Activated naive CD8-positive, alpha-beta T cell treated with anti-CD3 and anti-CD28 coated beads, Interleukin-2, amount 10 ng/mL, durations not matched to agents 7 days and 5 days (primary cell): ENCODE measurements at regions not wholly inside any gene's neighbourhood (a gene's known extent, or its start where the extent isn't known, plus 50 kb on each side); places are given as distances from the start of the nearest gene placed in this dataset.

Source experiments
- ATAC-seq: fragments of 150-1000 bp; cut with Tn5 transposase; one replicate; pipeline ENCODE4 v1.10.0; 2021; ENCODE audit warnings: low read depth, moderate library complexity
- POLR2A ChIA-PET: fragments of 350-600 bp; sonication (Branson Sonifier 250); formaldehyde crosslinking; loops from one replicate; lab custom pipeline; 2021; ENCODE audit warnings: antibody characterized with exemption; lab: Charles Lee
- DNase-seq: peaks from one replicate; pipeline ENCODE4 v3.0.0; 2021
- H3K27ac Mint-ChIP-seq: one replicate; pipeline ENCODE4 v1.8.0; 2022; ENCODE audit warnings: mild to moderate bottlenecking, mixed read lengths
- H3K27me3 Mint-ChIP-seq: one replicate; pipeline ENCODE4 v1.8.0; 2022; ENCODE audit warnings: mild to moderate bottlenecking, moderate library complexity, mixed read lengths
- H3K36me3 Mint-ChIP-seq: one replicate; pipeline ENCODE4 v1.8.0; 2021; ENCODE audit warnings: mild to moderate bottlenecking, mixed read lengths
- H3K4me1 Mint-ChIP-seq: one replicate; pipeline ENCODE4 v1.8.0; 2021; ENCODE audit warnings: mixed read lengths
- H3K4me3 Mint-ChIP-seq: one replicate; pipeline ENCODE4 v1.8.0; 2022; ENCODE audit warnings: mild to moderate bottlenecking, moderate library complexity, mixed read lengths
- H3K9me3 Mint-ChIP-seq: one replicate; pipeline ENCODE4 v1.8.0; 2021; ENCODE audit warnings: mixed read lengths

- POLR2A ChIA-PET, result no interaction called here
- no peak overlapping the region for H3K27ac Mint-ChIP-seq
- no peak for ATAC-seq
These were observed 111.9 kb upstream of the TARS1 start for GRCh38 chr5:33328818-33329217.

GRCh38 chr5:33329891-33330290 is 110.9 kb upstream of the TARS1 start:
- H3K4me3 Mint-ChIP-seq, result no peak overlapping the region
- ATAC-seq (no peak), DNase-seq (no peak)
- POLR2A ChIA-PET, result no interaction called here
- H3K9me3 Mint-ChIP-seq, result no peaks in the 10 kb centered on the region
- H3K36me3 Mint-ChIP-seq, result no peaks in the 10 kb centered on the region
- no peaks in the 10 kb centered on the region for H3K4me1 Mint-ChIP-seq
- H3K27me3 Mint-ChIP-seq, result peaks cover 3% of the 10 kb centered on the region
- no peak overlapping the region for H3K27ac Mint-ChIP-seq

More at GRCh38 chr5:33328818-33329217, 111.9 kb upstream of the TARS1 start:
- H3K27me3 Mint-ChIP-seq, result peaks cover 3% of the 10 kb centered on the region
- no peaks in the 10 kb centered on the region for H3K36me3 Mint-ChIP-seq
- no peak for DNase-seq
- no peaks in the 10 kb centered on the region for H3K9me3 Mint-ChIP-seq
- H3K4me3 Mint-ChIP-seq, result no peak overlapping the region
- H3K4me1 Mint-ChIP-seq, result no peaks in the 10 kb centered on the region

GRCh38 chr5:33330426-33330825 is 110.3 kb upstream of the TARS1 start:
- Mint-ChIP-seq H3K27me3 (peaks cover 3% of the 10 kb centered on the region), H3K9me3 (no peaks in the 10 kb centered on the region), H3K4me3 (no peak overlapping the region), H3K36me3 (no peaks in the 10 kb centered on the region), H3K27ac (no peak overlapping the region), H3K4me1 (no peaks in the 10 kb centered on the region)
- ATAC-seq (no peak), DNase-seq (no peak)
- POLR2A ChIA-PET, result no interaction called here

- no peak for ATAC-seq
These were observed 109.8 kb upstream of the TARS1 start for GRCh38 chr5:33330992-33331391.

GRCh38 chr5:33332804-33333203 is 108.0 kb upstream of the TARS1 start:
- Mint-ChIP-seq H3K9me3 (no peaks in the 10 kb centered on the region), H3K4me3 (no peak overlapping the region), H3K27ac (no peak overlapping the region), H3K27me3 (peaks cover 3% of the 10 kb centered on the region), H3K36me3 (no peaks in the 10 kb centered on the region), H3K4me1 (no peaks in the 10 kb centered on the region)
- POLR2A ChIA-PET, result no interaction called here
- DNase-seq (no peak), ATAC-seq (no peak)

More at GRCh38 chr5:33330992-33331391, 109.8 kb upstream of the TARS1 start:
- Mint-ChIP-seq H3K36me3 (no peaks in the 10 kb centered on the region), H3K27ac (no peak overlapping the region), H3K27me3 (peaks cover 3% of the 10 kb centered on the region), H3K9me3 (no peaks in the 10 kb centered on the region), H3K4me1 (no peaks in the 10 kb centered on the region), H3K4me3 (no peak overlapping the region)
- POLR2A ChIA-PET, result no interaction called here
- no peak for DNase-seq

- Mint-ChIP-seq H3K4me3 (no peak overlapping the region), H3K27me3 (peaks cover 3% of the 10 kb centered on the region), H3K9me3 (no peaks in the 10 kb centered on the region), H3K36me3 (no peaks in the 10 kb centered on the region), H3K4me1 (no peaks in the 10 kb centered on the region), H3K27ac (no peak overlapping the region)
- POLR2A ChIA-PET, result no interaction called here
- no peak for ATAC-seq
- no peak for DNase-seq
These were observed 105.9 kb upstream of the TARS1 start for GRCh38 chr5:33334829-33335228.

GRCh38 chr5:33336891-33337636 is 103.7 kb upstream of the TARS1 start:
- POLR2A ChIA-PET, result no interaction called here
- Mint-ChIP-seq H3K27ac (no peak overlapping the region), H3K36me3 (no peaks in the 10 kb centered on the region), H3K4me1 (no peaks in the 10 kb centered on the region), H3K9me3 (no peaks in the 10 kb centered on the region), H3K4me3 (no peak overlapping the region), H3K27me3 (peaks cover 3% of the 10 kb centered on the region)
- DNase-seq (no peak), ATAC-seq (no peak)

GRCh38 chr5:33337637-33337992 is 103.2 kb upstream of the TARS1 start:
- Mint-ChIP-seq H3K27me3 (peaks cover 2% of the 10 kb centered on the region), H3K4me1 (no peaks in the 10 kb centered on the region), H3K27ac (no peak overlapping the region), H3K36me3 (no peaks in the 10 kb centered on the region), H3K4me3 (no peak overlapping the region), H3K9me3 (peaks cover 2% of the 10 kb centered on the region)
- ATAC-seq (no peak), DNase-seq (no peak)
- POLR2A ChIA-PET, result no interaction called here

- Mint-ChIP-seq H3K27me3 (no peaks in the 10 kb centered on the region), H3K9me3 (peaks cover 2% of the 10 kb centered on the region), H3K27ac (no peak overlapping the region), H3K4me1 (no peaks in the 10 kb centered on the region), H3K36me3 (no peaks in the 10 kb centered on the region), H3K4me3 (no peak overlapping the region)
- DNase-seq (no peak), ATAC-seq (no peak)
- POLR2A ChIA-PET, result no interaction called here
These were observed 102.2 kb upstream of the TARS1 start for GRCh38 chr5:33338336-33339110.

- no peaks in the 10 kb centered on the region for H3K4me1 Mint-ChIP-seq
- no peaks in the 10 kb centered on the region for H3K36me3 Mint-ChIP-seq
- H3K9me3 Mint-ChIP-seq, result peaks cover 2% of the 10 kb centered on the region
- DNase-seq (no peak), ATAC-seq (no peak)
- H3K27me3 Mint-ChIP-seq, result no peaks in the 10 kb centered on the region
- H3K4me3 Mint-ChIP-seq, result no peak overlapping the region
- POLR2A ChIA-PET, result no interaction called here
- H3K27ac Mint-ChIP-seq, result no peak overlapping the region
These were observed 101.4 kb upstream of the TARS1 start for GRCh38 chr5:33339413-33339812.

- H3K27me3 Mint-ChIP-seq, result no peaks in the 10 kb centered on the region
- no peaks in the 10 kb centered on the region for H3K36me3 Mint-ChIP-seq
- no peaks in the 10 kb centered on the region for H3K4me1 Mint-ChIP-seq
- ATAC-seq (no peak), DNase-seq (no peak)
- no peak overlapping the region for H3K4me3 Mint-ChIP-seq
- no peak overlapping the region for H3K27ac Mint-ChIP-seq
- POLR2A ChIA-PET, result no interaction called here
- H3K9me3 Mint-ChIP-seq, result peaks cover 2% of the 10 kb centered on the region
These were observed 100.6 kb upstream of the TARS1 start for GRCh38 chr5:33340195-33340594.

GRCh38 chr5:33341351-33341750 is 99.4 kb upstream of the TARS1 start:
- no peak for DNase-seq
- ATAC-seq, result no peak
- H3K4me3 Mint-ChIP-seq, result no peak overlapping the region
- no peak overlapping the region for H3K27ac Mint-ChIP-seq
- POLR2A ChIA-PET, result no interaction called here
- no peaks in the 10 kb centered on the region for H3K4me1 Mint-ChIP-seq
- peaks cover 2% of the 10 kb centered on the region for H3K9me3 Mint-ChIP-seq
- no peaks in the 10 kb centered on the region for H3K27me3 Mint-ChIP-seq
- no peaks in the 10 kb centered on the region for H3K36me3 Mint-ChIP-seq

- POLR2A ChIA-PET, result no interaction called here
- Mint-ChIP-seq H3K4me1 (no peaks in the 10 kb centered on the region), H3K36me3 (no peaks in the 10 kb centered on the region), H3K27me3 (no peaks in the 10 kb centered on the region), H3K9me3 (peaks cover 2% of the 10 kb centered on the region), H3K4me3 (no peak overlapping the region), H3K27ac (no peak overlapping the region)
- ATAC-seq (no peak), DNase-seq (no peak)
These were observed 97.0 kb upstream of the TARS1 start for GRCh38 chr5:33343676-33344327.

GRCh38 chr5:33346534-33346933 is 94.2 kb upstream of the TARS1 start:
- H3K36me3 Mint-ChIP-seq, result no peaks in the 10 kb centered on the region
- no peaks in the 10 kb centered on the region for H3K27me3 Mint-ChIP-seq
- ATAC-seq, result no peak
- no peak overlapping the region for H3K27ac Mint-ChIP-seq
- no peaks in the 10 kb centered on the region for H3K4me1 Mint-ChIP-seq
- H3K9me3 Mint-ChIP-seq, result peaks cover 2% of the 10 kb centered on the region
- POLR2A ChIA-PET, result no interaction called here
- no peak for DNase-seq
- H3K4me3 Mint-ChIP-seq, result no peak overlapping the region
